ENCODE measurements at regions not wholly inside any gene's neighbourhood (a gene's known extent, or its start where the extent isn't known, plus 50 kb on each side); places are given as distances from the start of the nearest gene placed in this dataset.

DNA sequence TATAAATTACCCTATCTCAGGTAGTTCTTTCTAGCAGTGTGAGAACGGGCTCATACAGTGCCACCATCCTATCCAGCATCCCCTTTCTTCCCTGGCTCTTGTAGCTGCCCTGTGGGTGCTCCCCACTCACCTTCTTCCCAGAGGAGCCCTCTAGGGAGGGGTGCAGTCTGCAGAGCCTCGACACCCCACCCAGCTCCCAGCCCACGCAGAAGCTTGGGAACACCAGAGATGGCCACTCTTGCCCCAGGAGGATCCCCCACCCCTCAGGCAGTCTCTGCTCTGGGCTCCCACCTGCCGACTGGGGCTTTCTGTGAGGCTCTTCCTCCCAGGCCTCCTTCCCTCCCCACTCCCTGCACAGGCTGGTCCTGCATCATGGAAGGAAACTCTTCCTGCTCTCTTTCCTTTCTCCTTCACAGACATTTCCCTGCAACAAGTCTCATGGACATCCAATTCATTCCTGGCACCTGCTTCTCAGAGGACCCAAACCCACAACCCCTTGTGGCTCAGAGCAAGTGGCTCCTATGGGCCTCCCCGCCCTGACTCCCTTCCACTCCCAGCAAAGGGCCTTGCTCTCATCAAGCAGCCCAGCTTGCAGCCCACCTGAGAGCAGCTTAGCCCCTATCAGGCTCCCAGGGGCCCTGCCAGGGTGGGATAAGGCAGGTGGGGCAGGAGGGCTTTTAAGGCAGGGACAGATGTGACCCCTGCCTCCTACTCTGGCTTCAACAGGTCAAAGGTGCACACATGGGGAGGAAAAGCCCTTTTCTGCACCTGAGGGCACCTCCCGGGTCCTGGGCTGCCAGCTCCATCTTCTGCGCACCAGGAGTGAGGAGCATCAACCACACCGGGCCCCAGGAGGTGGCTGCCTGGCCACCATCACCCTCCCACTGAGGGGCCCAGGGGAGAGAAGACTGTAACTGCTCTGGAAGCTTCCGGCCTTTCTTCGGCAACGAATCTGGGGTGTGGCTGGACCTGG lies 263.8 kb upstream of the TNRC6C start:
- DNase-seq, result no peak

DNA sequence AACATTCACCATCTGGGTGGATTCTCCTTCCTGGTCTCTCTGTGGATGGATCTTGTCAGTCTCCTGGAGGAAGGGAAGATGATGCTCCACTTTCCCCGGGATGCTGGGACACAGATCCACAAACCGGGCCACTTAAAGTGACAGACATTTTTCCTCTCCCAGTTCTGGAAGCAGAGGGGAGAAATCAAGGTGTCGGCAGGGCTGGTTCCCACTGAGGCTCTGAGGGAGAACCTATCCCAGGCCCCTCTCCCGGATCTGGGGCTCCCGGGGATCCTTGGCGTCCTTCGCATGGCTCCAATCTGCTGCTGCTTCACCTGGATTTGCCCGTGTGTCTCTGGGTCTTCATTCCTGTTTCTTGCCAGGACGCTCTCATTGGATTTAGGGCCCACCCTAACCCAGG lies 263.1 kb upstream of the TNRC6C start:
- DNase-seq, result no peak

DNA sequence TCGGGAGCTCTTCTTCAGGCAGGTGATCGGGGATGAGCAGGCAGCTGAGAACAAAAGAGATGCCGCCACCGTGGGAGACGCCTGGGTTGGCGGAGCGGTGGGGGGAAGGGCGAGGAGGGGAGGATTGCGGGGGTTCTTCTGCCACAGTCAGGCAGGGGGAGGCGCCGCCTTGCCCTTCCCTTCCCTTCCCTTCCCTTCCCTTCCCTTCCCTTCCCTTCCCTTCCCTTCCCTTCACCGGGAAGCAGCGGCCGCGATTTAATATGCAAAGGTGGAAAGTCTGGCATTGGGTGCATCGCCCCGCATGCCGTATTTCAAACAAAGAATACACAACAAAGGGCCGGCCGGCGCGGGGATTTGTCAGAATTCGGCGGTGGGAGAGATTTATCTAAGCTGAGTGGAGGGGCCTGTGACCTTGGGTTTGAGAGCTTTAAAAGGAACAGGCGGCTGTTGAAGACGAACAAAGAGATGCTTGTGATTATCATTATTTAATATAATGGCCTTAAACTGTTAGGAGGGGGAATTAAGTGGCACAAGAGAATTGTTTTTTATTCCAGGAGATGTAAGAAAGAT lies 262.3 kb upstream of the TNRC6C start:
- DNase-seq, result peak; percentile 53

DNA sequence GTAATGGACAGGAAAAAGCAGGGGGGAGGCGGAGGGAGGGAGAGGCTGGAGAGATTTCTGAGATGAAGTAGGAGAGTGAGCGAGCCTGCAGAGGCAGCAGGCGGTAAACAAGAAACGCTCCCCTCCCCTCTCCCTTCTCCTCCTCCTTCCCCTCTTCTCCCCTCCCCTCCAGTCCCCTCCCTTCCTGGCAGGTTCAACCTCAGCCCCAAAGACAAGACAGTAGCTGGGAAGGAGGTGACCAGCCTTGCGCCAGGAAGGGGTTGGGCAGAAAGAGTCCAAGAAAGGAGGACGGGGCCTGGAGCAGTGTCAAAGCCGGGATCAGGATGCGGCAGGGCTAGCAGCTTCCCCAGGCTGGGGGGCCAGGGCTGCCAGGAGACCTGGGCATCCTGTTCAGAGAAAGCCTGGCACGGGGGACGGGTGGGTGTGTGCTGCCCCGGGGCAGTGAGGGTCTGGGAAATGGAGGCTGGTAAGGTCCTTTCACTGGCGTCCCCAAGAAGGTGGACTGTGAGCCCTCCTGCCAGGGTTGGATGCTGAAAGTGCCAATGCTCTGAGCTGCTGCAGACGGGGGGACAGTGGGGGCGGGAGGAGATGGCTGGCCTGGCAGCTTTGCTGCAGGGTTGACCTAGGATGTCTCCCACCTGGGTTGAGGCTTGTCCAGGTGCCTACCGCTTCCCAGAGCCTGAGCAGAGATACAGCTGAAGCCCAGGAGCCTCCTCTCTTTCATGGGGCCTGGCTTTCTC lies 261.6 kb upstream of the TNRC6C start:
- DNase-seq, result peak; percentile 22

DNA sequence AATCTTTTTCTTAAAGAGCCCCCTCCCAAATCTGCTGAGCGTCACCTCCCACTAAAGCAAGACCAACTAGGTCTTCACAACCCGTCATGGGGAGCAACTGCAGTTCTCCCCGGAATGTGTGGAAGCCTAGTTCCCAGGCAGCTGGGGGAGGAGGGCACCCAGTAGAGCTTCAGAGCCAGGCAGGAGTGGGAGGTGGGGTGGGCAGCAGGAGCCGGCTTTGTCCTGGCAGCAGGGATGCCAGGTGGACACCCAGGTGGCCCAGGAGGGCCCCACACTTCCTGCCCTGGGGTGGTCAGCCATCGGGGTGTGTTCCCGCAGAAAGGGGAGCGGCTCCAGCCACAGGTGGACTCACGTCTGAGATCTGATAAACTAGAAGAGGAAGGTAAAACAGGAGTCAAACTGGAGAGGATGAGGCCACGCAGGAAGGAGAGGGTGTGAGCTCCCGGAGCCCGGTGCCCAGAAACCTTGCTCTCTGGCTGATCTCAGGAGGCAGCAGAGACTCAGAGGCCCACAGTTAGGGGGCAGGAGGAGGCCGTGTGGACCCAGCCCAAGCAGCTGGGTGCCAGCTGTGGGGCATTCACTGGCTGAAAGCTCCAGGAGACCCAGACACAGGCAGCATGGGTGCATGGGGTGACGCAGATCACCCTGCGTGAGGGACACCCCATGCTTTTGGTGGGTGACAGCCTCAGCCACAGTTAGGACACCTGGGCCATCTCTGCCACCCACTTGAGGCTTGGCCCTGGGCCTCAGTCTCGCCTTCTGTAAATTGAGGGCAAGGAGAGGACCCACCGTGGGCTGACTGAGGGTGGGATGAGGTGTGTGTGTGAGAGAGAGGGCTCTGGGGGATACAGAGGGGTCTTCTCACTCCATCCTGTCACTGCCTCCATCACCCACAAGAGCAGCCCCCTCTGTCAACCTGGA lies 260.8 kb upstream of the TNRC6C start:
- no peak for DNase-seq

DNA sequence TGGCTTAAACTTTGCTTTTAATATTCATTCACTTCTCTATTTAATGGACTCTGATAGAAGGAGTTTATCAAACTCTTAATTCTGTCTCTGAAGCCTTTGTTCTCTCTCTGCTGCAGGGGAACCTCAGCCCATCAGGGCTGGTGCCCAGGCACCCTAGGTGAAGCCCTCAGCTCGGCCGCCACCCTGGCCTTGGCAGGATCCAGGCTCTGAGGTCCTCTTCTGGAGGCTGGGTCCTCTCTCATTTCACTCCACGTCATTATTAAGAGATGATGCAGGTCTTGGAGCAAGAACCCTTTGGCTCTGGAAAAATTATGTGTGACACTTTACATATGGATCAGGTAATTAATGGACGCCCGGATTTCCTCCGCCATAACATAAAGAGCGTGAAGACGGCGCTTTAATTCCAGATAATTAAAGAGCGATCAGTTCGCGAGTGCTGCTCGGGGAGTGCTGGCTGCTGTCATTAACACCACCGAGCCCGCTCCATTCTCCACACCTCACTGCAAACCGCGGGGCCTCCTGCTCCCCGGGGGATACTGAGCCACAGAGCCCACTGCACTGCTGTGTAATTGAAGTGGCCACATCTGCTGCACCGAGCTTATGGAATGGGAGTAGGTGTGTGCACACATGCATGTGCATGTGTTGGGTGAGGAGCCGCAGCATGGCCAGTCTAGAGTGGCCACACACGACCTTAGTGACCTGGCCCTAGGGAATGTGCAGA lies 259.4 kb upstream of the TNRC6C start:
- no peak for DNase-seq

DNA sequence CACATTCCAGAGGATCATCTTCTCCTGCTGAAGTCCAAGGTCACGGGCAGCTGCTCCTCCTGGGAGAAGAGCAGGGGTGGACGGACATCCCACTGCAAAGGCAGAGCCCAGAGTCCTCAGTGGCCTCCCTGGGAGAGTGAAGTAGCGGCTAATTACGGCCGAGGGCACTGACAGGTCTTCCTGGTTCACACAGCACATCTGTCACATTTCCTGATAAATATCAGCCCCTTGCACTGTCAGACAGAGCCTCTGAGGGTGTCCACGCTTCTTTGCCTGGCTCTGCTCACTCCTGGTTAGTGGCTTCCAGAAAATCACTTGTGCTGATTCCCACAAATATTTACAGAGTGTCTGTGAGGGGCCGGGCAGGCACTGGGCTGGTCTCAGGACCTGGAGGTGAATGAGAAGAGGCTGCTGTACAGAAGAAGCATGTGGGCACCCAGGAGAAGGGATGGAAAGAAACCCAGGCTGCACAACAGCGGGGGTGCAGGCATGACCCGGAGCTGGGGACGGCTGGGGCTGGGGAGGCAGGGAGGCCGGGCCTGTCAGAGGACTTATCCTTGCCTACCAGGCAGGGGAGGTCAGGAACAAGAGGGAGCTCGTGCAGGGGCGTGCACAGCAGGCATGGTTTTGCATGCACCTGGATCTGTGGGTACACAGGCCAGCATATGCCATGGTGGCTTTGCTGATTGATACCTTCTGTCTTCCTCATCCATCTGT lies 258.2 kb upstream of the TNRC6C start:
- DNase-seq, result no peak

DNA sequence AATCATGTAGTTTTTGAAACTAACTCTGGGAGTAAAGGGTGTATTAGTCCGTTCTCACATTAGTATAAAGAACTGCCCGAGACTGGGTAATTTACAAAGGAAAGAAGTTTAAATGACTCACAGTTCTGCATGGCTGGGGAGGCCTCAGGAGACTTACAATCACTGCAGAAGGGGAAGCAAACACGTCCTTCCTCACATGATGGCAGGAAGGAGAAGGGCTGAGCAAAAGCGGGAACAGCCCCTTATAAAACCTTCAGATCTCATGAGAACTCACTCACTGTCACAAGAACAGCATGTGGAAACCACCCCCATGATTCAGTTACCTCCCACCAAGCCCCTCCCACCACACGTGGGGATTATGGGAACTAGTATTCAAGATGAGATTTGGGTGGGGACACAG lies 256.5 kb upstream of the TNRC6C start:
- DNase-seq, result no peak

DNA sequence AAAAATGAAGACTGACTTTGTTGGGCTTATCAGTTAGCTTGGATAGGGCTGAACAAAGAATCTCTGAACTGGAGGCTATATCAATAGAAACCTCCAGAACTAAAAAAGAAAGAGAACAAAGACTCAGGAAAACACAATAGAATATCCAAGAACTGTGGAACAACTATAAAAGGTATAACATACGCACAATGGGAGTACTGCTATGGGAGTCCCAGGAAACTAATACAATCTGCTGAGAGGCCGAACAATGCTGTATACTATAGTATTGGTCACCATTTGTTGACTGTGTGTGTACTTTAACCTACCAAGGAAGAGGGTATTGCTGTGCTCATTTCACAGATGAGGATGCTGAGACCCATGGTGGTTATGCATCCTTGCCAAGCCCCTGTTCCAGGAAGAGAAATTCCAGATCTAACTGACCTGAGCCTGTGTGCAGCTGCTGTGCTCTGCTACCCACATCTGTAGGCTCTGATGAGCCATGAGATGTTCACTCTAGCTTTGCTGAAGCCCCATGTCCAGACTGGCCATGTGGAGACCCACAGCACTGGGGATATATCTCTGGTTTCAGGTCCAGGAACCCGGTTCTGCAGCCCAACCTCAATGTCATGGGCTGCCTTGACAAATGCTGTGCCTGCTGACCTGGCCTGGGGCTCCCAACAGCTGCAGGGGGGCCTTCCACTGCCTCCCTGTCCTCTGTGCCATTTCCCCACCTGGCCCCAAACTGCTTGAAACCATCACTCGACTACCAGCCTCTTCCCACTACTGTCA lies 254.3 kb upstream of the TNRC6C start:
- DNase-seq, result no peak

DNA sequence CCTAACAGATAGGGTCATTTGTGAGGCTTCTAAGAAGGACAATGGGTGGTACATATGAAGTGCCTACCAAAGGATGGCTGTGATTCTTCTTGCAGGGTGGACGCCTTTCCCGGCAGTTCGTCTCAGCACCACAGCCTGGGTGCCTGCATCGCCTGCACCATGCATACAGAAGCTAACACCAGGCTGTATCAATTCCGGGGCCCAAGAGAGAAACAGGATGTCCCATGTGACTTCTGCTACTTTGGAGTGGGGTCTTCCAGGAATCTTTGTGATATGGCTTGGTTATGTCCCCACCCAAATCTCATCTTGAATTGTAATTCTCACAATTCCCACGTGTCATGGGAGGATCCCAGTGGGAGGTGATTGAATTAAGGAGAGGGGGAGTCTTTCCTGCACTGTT lies 251.6 kb upstream of the TNRC6C start:
- DNase-seq, result no peak

DNA sequence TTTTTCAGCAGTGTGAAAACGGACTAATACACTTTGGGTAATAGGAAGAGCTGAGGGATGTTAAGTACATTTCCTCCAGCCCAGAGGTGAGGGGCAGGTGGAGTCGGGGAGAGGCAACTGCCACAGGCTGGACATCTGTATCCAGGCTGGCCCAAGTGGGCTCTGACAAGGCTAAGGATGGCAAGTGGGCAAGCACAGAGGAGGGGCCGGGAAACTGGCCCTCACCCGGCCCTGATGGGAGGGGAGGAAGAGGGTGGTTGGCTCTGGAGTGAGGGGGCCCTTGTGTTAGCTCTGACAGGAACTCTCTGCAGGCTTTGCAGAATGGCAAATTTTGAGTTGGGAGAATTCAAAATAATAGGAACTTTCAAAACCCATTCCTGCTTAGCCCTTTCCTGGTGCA lies 251.0 kb upstream of the TNRC6C start:
- DNase-seq, result no peak

DNA sequence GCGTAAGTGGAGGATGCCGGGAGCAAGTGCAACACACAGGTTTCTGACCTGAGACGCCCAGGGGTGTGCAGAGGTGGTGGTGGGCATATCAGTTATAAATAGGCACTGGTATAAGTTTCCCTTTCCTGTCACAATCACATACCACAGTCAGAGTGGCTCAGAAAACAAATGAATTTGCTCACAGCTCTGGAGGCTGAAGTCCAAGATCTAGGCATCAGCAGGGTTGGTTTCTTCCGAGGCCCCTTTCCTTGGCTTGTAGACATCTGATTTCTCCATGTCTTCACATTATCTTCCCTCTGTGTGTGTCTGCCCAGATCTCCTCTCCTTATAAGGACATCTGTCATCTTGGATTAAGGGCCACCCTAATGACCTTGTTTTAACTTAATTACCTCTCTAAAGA lies 250.5 kb upstream of the TNRC6C start:
- no peak for DNase-seq

DNA sequence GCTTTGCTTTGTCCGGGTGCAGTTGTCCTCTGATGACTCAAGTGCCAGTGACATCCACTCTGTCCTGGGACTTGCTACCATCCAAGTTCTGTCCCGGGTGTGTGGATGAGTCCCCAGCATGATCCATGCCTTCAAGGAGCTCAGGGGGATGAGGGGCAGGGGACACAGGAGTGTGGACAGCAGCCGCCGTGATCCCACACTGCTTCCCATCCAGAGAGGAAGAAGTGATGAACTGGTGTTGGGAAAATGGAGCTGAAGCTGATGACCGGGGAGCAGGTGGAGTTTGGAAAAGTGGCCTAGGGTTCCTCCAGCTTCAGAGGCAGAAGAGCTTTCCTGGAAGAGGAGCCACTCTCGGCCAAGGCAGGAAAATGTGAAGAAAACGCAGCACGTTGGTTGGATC lies 249.6 kb upstream of the TNRC6C start:
- DNase-seq, result no peak

DNA sequence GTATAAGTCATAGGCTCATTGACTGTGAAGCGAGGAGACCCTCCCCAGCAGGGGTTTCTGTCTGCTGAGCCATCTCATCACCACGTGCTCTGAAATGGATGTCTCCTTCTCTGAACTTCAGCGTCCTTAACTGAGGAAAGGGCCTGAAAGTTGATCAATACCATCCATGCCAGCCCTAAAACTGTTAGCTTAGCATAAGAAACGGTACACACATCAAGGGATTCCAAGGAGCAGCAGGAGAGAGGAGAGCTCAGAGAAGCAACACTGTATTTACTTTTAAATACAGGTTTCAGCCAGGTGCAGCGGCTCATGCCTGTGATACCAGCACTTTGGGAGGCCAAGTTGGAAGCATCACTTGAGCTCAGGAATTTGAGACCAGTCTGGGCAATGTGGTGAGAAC lies 248.9 kb upstream of the TNRC6C start:
- no peak for DNase-seq

DNA sequence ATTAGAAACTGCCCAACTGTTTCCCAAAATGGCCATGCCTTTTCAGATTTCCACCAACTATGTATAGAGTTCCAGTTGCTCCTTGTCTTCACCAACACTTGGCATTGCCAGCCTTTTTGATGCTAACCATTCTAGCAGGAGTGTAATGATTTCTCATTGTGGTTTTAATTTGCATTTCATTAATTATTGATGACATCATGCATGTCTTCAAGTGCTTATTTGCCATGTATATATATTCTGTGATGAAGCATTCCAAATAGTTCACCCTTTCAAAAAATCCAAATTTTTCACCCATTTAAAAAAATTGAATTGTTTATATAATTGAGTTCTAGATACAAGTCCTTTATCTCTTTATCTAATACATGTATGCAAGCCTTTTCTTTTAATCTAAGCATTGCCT lies 245.9 kb upstream of the TNRC6C start:
- no peak for DNase-seq

DNA sequence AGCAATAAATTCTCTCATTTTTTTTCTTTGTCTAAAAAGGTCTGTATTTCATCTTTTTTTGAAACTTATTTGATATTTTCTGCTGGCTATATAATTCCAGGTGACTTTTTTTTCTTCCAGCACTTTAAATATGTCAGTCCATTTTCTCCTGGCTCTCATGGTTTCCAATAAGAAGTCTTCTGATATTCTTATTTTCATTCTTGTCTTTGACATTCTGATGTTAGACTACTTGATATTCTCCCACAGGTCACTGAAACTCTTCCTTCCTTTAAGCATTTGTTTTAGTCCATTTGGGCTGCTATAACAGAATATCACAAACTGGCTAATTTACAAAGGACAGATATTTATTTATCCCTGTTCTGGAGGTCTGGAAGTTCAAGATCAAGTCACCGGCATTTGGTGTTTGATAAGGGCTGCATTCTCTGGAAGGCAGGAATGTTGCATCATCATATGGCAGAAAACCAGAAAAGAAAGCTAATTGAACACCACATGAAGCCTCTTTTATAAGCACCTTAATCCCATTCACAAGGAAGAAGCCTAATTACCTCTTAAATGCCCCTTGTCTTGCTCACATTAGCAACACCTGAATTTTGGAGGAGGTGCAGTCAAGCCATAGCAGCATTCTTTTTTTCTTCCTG lies 242.1 kb upstream of the TNRC6C start:
- DNase-seq, result peak; percentile 34

DNA sequence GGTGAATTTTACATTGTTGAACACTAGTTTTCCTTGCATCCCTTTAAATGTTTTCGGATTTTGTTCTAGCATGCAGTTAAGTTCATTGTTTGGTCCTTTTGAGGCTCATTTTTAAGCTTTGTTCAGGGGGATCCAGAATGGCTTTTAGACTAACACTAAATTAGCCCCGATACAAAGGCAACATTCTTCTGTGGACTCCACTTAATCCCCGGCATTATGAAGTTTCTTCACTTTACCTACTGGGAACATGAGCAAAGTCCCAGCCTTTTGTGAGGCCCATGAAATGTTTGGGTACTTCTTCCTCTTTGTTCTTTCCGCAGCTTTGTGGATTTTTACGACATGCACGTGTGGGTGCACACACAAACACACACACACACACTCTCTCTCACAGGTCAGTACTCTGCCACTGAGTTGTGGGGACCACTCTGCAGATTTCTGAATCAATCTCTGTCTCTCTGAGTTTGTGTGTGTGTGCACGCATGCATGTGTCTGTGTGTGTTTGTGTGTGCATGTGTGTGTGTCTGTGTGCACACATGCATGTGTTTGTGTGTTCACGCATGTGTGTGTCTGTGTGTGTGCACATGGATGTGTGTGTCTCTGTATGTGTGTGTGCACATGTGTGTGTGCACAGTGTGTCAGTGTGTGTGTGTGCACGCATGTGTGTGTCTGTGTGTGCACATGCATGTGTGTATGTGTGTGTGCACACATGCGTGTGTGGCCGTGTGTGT lies 240.4 kb upstream of the TNRC6C start:
- no peak for DNase-seq

DNA sequence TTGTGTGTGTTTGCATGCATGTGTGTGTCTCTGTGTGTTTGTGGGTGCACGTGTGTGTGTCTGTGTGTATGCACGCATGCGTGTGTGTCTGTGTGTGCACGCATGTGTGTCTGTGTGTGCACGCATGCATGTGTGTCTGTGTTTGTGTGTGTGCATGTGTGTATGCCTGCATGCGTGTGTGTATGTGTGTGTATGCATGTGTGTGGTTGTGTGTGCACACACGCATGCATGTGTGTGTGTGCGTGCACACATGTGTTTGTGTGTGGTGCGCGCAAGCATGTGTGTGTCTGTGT lies 239.9 kb upstream of the TNRC6C start:
- no peak for DNase-seq

DNA sequence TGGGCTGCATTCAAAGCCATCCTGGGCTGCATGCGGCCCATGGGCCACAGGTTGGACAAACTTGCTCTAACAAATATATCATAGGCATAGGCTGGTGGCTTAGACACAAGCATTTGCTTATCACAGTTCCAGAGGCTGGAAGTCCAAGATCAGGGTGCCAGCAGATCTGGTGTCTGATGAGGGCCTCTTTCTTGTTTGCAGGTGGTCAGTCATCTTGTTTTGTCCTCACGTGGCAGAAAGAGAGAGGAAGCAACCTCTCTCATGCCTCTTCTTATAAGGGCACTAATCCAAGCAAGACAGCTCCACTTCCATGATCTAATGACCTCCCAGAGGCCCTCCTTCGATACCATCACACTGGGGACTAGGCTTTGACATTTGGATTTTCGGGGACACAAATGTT lies 238.7 kb upstream of the TNRC6C start:
- DNase-seq, result no peak
